Right renal pelvis (tissue), 4 donors: ENCODE measurements at regions not wholly inside any gene's neighbourhood (a gene's known extent, or its start where the extent isn't known, plus 50 kb on each side); places are given as distances from the start of the nearest gene placed in this dataset.
"Not testable (repeated sequence)": the region's sequence is repeated elsewhere in the genome, so short reads cannot be mapped to it uniquely, and the experiment has no call there.

Experiments used
- DNase-seq, 4 donors: peaks; one replicate each; pipeline ENCODE4 v3.0.0-alpha.2; 2013; ENCODE audit warnings: low read depth in 4 of 4, low spot score in 3 of 4, missing footprints in 1 of 4

- DNase-seq = no peak
These were observed 131.7 kb upstream of the VLDLR start for GRCh38 chr9:2489838-2490314.

- no peak for DNase-seq
These were observed 129.4 kb upstream of the VLDLR start for GRCh38 chr9:2492161-2492560.

GRCh38 chr9:2493109-2493508 is 128.5 kb upstream of the VLDLR start:
- no peak for DNase-seq

- no peak for DNase-seq
These were observed 128.1 kb upstream of the VLDLR start for GRCh38 chr9:2493529-2493928.

GRCh38 chr9:2494562-2494961 is 127.0 kb upstream of the VLDLR start:
- no peak for DNase-seq

GRCh38 chr9:2495221-2496005 is 126.2 kb upstream of the VLDLR start:
- no peak for DNase-seq

- DNase-seq = no peak
These were observed 125.4 kb upstream of the VLDLR start for GRCh38 chr9:2496169-2496568.

- no peak for DNase-seq
These were observed 124.7 kb upstream of the VLDLR start for GRCh38 chr9:2496934-2497333.

- no peak for DNase-seq
These were observed 123.8 kb upstream of the VLDLR start for GRCh38 chr9:2497666-2498400.

- no peak for DNase-seq
These were observed 119.4 kb upstream of the VLDLR start for GRCh38 chr9:2502210-2502609.

GRCh38 chr9:2502760-2503159 is 118.8 kb upstream of the VLDLR start:
- no peak for DNase-seq

GRCh38 chr9:2506321-2506720 is 115.3 kb upstream of the VLDLR start:
- no peak for DNase-seq

GRCh38 chr9:2523591-2523990 is 98.0 kb upstream of the VLDLR start:
- no peak for DNase-seq

- no peak for DNase-seq
These were observed 97.0 kb upstream of the VLDLR start for GRCh38 chr9:2524601-2525000.

- no peak for DNase-seq
These were observed 96.4 kb upstream of the VLDLR start for GRCh38 chr9:2525147-2525546.

- DNase-seq = no peak
These were observed 95.3 kb upstream of the VLDLR start for GRCh38 chr9:2526071-2526828.

- no peak for DNase-seq
These were observed 90.1 kb upstream of the VLDLR start for GRCh38 chr9:2531481-2531880.

- DNase-seq = no peak
These were observed 85.1 kb upstream of the VLDLR start for GRCh38 chr9:2536511-2536910.

- DNase-seq = no peak
These were observed 75.6 kb upstream of the VLDLR start for GRCh38 chr9:2545881-2546490.

- DNase-seq = not testable (repeated sequence)
These were observed 65.5 kb upstream of the VLDLR start for GRCh38 chr9:2555899-2556600.
